ENCODE measurements at regions not wholly inside any gene's neighbourhood (a gene's known extent, or its start where the extent isn't known, plus 50 kb on each side); places are given as distances from the start of the nearest gene placed in this dataset.

DNA sequence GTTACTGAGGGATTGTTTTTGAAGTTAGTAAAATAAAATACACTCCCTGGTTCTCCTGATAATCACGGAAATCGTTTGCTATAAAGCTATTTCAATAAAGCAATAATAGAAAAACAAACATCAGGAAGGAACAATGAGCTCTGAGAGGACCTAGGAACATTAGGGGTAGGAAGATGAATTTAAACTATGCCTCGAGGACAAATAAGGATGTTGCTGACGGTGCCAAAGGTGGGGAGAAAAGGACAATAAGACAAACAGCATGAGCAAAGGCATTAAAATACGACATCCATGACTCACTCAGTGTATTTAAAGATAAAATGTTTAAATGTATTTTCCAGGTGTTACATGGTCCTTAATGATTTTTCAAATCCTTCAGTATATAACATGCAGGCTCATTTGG is 110.3 kb downstream of the MTNR1A start:
- 64 to 74% (median 69%) methylated on average over 5 of the region's 5 CpGs for WGBS, 4 donors
- Histone ChIP-seq H3K4me3 (no peak overlapping the region), H3K4me1 (no peaks in the 10 kb centered on the region), H3K27me3 (peaks cover 0 to 8% (median 0%) of the 10 kb centered on the region in 9 donors), H3K9me3 (peaks cover 0 to 2% (median 0%) of the 10 kb centered on the region in 12 donors), H3K27ac (no peak overlapping the region), H3K36me3 (no peaks in the 10 kb centered on the region)
- TF ChIP-seq POLR2A (IDR thresholded peaks at IDR 0.05) = no peak
- no peak for TF ChIP-seq CTCF (IDR thresholded peaks at IDR 0.05)
- DNase-seq (no peak), ATAC-seq (no peak)
- intact Hi-C loops (cut with DNase I) = no loop called here

GRCh38 chr4:186441502-186441901 is 113.9 kb downstream of the MTNR1A start:
- H3K27me3 ChIP-seq = peaks cover 0 to 14% (median 0%) of the 10 kb centered on the region in 9 donors
- 80 to 91% (median 89%) methylated on average over 2 of the region's 2 CpGs for WGBS, 4 donors
- H3K4me3 ChIP-seq = no peak overlapping the region
- DNase-seq (no peak), ATAC-seq (no peak)
- TF ChIP-seq CTCF (IDR thresholded peaks at IDR 0.05) = no peak
- no peaks in the 10 kb centered on the region for H3K4me1 ChIP-seq
- H3K27ac ChIP-seq = no peak overlapping the region
- intact Hi-C loops (cut with DNase I) = no loop called here
- peaks cover 0 to 19% (median 5%) of the 10 kb centered on the region in 12 donors for H3K9me3 ChIP-seq
- H3K36me3 ChIP-seq = no peaks in the 10 kb centered on the region

DNA sequence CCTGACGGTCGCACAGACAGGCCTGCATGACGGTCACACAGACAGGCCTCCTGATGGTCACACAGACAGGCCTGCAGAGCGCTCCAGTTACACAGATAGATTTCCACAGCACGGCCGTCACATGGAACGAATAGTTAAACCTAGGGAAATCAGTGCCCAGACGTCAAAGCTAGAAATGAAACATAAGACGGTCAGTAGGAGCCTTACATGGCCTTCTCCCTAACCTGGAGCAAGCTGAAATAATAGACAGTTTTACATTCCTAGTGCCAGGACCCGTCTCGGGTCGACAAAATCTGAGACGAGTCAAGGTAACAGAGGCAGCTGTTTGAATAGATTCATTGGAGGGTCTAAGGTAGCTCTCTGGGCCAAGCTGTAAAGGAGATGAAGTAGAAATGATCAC is 126.9 kb downstream of the MTNR1A start:
- H3K36me3 ChIP-seq = no peaks in the 10 kb centered on the region
- H3K9me3 ChIP-seq = no peaks in the 10 kb centered on the region
- 82 to 95% (median 89%) methylated on average over 13 of the region's 13 CpGs for WGBS, 4 donors
- H3K4me3 ChIP-seq = no peak overlapping the region
- no peaks in the 10 kb centered on the region for H3K27me3 ChIP-seq
- no peak overlapping the region for H3K27ac ChIP-seq
- ATAC-seq = no peak
- TF ChIP-seq CTCF (IDR thresholded peaks at IDR 0.05) (no peak), POLR2A (IDR thresholded peaks at IDR 0.05) (no peak)
- intact Hi-C loops (cut with DNase I) = no loop called here
- H3K4me1 ChIP-seq = no peaks in the 10 kb centered on the region
- DNase-seq = no peak

DNA sequence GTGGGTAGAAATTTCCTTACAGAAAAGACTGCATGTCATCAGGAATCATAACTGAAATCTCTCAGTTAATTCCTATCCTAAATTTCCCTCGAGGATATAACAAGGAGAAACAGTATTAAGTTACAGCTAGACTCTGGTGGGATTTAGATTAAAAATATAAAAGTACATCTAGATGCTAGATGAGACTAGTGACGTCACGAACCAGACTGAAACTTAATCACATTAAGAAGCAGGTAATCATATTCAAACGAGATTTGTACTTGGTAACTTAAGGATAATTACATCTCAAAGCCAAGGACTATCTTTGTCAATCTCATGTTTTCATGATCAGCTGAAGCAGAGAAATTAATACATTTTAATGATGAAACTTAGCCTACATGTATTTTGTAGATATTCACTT is 130.6 kb downstream of the MTNR1A start:
- no peak for TF ChIP-seq CTCF (IDR thresholded peaks at IDR 0.05)
- TF ChIP-seq POLR2A (IDR thresholded peaks at IDR 0.05) = no peak
- Histone ChIP-seq H3K27me3 (peaks cover 0 to 11% (median 0%) of the 10 kb centered on the region in 9 donors), H3K4me3 (no peak overlapping the region), H3K4me1 (no peaks in the 10 kb centered on the region), H3K36me3 (no peaks in the 10 kb centered on the region), H3K9me3 (no peaks in the 10 kb centered on the region), H3K27ac (no peak overlapping the region)
- ATAC-seq (no peak), DNase-seq (no peak)
- WGBS, 4 donors = 43 to 73% (median 66%) methylated on average over 4 of the region's 4 CpGs
- intact Hi-C loops (cut with DNase I) = no loop called here
